ENCODE measurements at regions not wholly inside any gene's neighbourhood (a gene's known extent, or its start where the extent isn't known, plus 50 kb on each side); places are given as distances from the start of the nearest gene placed in this dataset.

DNA sequence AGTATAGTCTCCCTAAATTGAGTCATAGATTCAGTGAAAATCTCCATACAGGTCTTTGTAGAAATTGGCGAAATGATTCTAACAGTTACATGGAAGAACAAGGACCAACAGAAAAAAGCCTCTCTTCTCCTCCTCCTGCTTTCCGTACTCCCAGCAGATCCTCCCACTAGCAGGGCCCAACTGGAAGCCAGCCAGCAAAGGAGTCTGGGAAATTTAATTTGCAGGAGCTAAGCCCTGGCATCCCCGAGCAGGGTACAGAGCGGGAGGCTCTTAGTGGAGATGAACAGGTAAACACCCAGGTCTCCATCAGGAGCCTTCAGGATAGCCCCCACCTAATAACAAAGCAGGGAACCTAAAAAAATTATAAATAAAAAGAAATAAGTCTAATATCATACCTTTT lies 1473.8 kb downstream of the TBC1D22A start:
- Histone ChIP-seq H3K4me3 (replicated peaks; ENCODE audit: insufficient read depth, low read length) (no peak overlapping the region), H3K27ac (replicated peaks) (no peak overlapping the region), H3K27me3 (ENCODE audit: insufficient read depth, poor library complexity, severe bottlenecking) (peaks cover 2% of the 10 kb centered on the region)
- DNase-seq (ENCODE audit: low read depth in 1 of 2, low spot score in 1 of 2), result no peak
- TF ChIP-seq, protein P1, sequence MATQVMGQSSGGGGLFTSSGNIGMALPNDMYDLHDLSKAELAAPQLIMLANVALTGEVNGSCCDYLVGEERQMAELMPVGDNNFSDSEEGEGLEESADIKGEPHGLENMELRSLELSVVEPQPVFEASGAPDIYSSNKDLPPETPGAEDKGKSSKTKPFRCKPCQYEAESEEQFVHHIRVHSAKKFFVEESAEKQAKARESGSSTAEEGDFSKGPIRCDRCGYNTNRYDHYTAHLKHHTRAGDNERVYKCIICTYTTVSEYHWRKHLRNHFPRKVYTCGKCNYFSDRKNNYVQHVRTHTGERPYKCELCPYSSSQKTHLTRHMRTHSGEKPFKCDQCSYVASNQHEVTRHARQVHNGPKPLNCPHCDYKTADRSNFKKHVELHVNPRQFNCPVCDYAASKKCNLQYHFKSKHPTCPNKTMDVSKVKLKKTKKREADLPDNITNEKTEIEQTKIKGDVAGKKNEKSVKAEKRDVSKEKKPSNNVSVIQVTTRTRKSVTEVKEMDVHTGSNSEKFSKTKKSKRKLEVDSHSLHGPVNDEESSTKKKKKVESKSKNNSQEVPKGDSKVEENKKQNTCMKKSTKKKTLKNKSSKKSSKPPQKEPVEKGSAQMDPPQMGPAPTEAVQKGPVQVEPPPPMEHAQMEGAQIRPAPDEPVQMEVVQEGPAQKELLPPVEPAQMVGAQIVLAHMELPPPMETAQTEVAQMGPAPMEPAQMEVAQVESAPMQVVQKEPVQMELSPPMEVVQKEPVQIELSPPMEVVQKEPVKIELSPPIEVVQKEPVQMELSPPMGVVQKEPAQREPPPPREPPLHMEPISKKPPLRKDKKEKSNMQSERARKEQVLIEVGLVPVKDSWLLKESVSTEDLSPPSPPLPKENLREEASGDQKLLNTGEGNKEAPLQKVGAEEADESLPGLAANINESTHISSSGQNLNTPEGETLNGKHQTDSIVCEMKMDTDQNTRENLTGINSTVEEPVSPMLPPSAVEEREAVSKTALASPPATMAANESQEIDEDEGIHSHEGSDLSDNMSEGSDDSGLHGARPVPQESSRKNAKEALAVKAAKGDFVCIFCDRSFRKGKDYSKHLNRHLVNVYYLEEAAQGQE (IDR thresholded peaks at IDR 0.05; ENCODE audit: insufficient replicate concordance, low read depth), result no peak
- TF ChIP-seq, protein P2, sequence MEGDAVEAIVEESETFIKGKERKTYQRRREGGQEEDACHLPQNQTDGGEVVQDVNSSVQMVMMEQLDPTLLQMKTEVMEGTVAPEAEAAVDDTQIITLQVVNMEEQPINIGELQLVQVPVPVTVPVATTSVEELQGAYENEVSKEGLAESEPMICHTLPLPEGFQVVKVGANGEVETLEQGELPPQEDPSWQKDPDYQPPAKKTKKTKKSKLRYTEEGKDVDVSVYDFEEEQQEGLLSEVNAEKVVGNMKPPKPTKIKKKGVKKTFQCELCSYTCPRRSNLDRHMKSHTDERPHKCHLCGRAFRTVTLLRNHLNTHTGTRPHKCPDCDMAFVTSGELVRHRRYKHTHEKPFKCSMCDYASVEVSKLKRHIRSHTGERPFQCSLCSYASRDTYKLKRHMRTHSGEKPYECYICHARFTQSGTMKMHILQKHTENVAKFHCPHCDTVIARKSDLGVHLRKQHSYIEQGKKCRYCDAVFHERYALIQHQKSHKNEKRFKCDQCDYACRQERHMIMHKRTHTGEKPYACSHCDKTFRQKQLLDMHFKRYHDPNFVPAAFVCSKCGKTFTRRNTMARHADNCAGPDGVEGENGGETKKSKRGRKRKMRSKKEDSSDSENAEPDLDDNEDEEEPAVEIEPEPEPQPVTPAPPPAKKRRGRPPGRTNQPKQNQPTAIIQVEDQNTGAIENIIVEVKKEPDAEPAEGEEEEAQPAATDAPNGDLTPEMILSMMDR (IDR thresholded peaks at IDR 0.05; ENCODE audit: insufficient read depth, low read length), result no peak

DNA sequence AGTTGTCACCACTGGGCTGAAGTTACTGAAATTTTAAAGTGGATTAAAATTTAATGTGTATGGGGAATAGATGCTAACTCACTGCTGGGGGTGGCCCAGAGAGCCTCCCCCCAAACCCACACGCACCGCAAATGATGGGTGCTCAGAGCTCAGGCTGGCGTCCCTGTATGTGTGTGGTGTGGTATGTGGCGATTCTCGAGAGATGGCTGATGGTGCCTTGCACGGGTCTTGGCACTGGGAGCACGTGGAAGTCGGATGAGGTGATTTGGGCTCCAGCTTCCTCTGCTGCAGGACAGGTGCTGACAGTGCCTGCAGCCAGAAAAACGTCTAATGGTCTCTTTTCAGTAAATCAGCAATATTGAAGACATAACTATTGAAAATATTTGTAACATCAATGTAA lies 1473.3 kb downstream of the TBC1D22A start:
- TF ChIP-seq GABPA (IDR thresholded peaks at IDR 0.05; ENCODE audit: low read depth), result no peak
- Histone ChIP-seq H3K27me3 (ENCODE audit: insufficient read depth, poor library complexity, severe bottlenecking) (peaks cover 2% of the 10 kb centered on the region), H3K4me3 (replicated peaks; ENCODE audit: insufficient read depth, low read length) (no peak overlapping the region), H3K27ac (replicated peaks) (no peak overlapping the region)
- DNase-seq (ENCODE audit: low read depth in 1 of 2, low spot score in 1 of 2), result no peak

DNA sequence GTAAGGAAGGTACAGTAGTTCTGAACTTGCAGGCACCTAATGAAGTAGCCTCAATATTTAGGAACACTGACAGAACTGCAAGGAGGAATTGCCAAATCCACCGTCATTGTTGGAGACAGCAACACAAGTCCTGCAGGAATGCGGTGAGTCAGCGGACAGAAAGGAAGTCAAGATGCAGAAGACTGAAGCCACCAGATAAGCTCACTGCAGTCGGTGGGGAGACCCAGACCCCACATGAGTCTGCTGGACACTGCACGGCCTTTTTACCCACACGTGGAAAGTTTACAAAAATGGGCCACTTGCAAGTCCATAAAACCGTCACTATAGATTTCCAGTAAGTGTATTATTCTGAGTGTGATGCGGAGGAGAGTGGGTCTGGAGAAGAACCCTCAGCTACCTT lies 1471.6 kb downstream of the TBC1D22A start:
- TF ChIP-seq, protein P1 (IDR thresholded peaks at IDR 0.05; ENCODE audit: insufficient replicate concordance, low read depth), result no peak
- TF ChIP-seq, protein P2 (IDR thresholded peaks at IDR 0.05; ENCODE audit: insufficient read depth, low read length), result no peak
- no peak for TF ChIP-seq POLR2AphosphoS5 (IDR thresholded peaks at IDR 0.05; ENCODE audit: low read depth)
- no peak for TF ChIP-seq GABPA (IDR thresholded peaks at IDR 0.05; ENCODE audit: low read depth)
- Histone ChIP-seq H3K4me3 (replicated peaks; ENCODE audit: insufficient read depth, low read length) (no peak overlapping the region), H3K27ac (replicated peaks) (no peak overlapping the region), H3K27me3 (ENCODE audit: insufficient read depth, poor library complexity, severe bottlenecking) (no peaks in the 10 kb centered on the region)
- DNase-seq (ENCODE audit: low read depth in 1 of 2, low spot score in 1 of 2), result no peak

DNA sequence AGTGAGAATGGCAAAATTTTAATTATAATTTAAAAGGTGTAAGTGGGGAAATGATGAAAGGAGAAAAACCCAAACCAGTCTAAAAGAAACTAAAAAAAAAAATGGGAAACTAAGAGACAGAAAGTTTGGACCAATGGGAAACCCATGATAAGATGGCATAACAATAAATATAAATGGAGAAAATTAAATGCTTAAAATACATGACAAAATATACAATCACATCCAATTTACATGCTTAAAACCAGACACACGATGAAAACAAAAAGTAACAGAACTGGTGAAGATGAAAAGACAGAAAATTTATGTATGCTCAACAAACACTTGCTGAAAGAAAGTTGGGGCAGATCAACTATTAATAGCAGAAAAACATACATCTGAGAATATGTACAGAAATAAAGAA lies 1471.1 kb downstream of the TBC1D22A start:
- H3K27ac ChIP-seq (replicated peaks), result no peak overlapping the region
- H3K27me3 ChIP-seq (ENCODE audit: insufficient read depth, poor library complexity, severe bottlenecking), result no peaks in the 10 kb centered on the region
- H3K4me3 ChIP-seq (replicated peaks; ENCODE audit: insufficient read depth, low read length), result no peak overlapping the region
- no peak for TF ChIP-seq POLR2AphosphoS5 (IDR thresholded peaks at IDR 0.05; ENCODE audit: low read depth)
- TF ChIP-seq, protein P2 (IDR thresholded peaks at IDR 0.05; ENCODE audit: insufficient read depth, low read length), result no peak
- no peak for TF ChIP-seq GABPA (IDR thresholded peaks at IDR 0.05; ENCODE audit: low read depth)
- no peak for TF ChIP-seq SPI1 (IDR thresholded peaks at IDR 0.05; ENCODE audit: borderline replicate concordance, low read depth)
- TF ChIP-seq, protein P1 (IDR thresholded peaks at IDR 0.05; ENCODE audit: insufficient replicate concordance, low read depth), result no peak
- no peak for DNase-seq (ENCODE audit: low read depth in 1 of 2, low spot score in 1 of 2)

All from HL-60 (cell line).